ENCODE measurements at regions not wholly inside any gene's neighbourhood (a gene's known extent, or its start where the extent isn't known, plus 50 kb on each side); places are given as distances from the start of the nearest gene placed in this dataset.
"Not testable (repeated sequence)": the region's sequence is repeated elsewhere in the genome, so short reads cannot be mapped to it uniquely, and the experiment has no call there.

GRCh38 chr7:35971133-35971891 is 170.5 kb downstream of the SEPTIN7 start:
- Histone ChIP-seq H3K4me1 (ENCODE audit: control insufficient read depth, insufficient read depth, low read length) (no peaks in the 10 kb centered on the region), H3K4me3 (ENCODE audit: low read length) (peak overlapping the region; percentile 11), H3K9me3 (ENCODE audit: control insufficient read depth, low read length) (no peaks in the 10 kb centered on the region), H3K27ac (ENCODE audit: low read length) (no peak overlapping the region), H3K27me3 (ENCODE audit: control insufficient read depth, insufficient read depth) (no peaks in the 10 kb centered on the region)
- 35% methylated on average over 55 of the region's 55 CpGs for WGBS
- peak; percentile 77 to 84 for ATAC-seq
- DNase-seq = peak; percentile 41 to 80 (median 70)
- intact Hi-C loops (cut with DNase I) = loop anchor here in 2 of 4 donors (5.0 to 10.0 kb wide), 2 partner anchors 54 to 57 kb away; no protein-coding TSS in a partner anchor

GRCh38 chr7:35975851-35976454 is 175.1 kb downstream of the SEPTIN7 start:
- intact Hi-C loops (cut with DNase I) = loop anchor here in 2 of 4 donors (5.0 to 10.0 kb wide), 2 partner anchors 59 to 61 kb away; no protein-coding TSS in a partner anchor
- H3K27ac ChIP-seq (ENCODE audit: low read length) = no peak overlapping the region
- H3K4me1 ChIP-seq (ENCODE audit: control insufficient read depth, insufficient read depth, low read length) = no peaks in the 10 kb centered on the region
- ATAC-seq = peak; percentile 73 to 76
- H3K4me3 ChIP-seq (ENCODE audit: low read length) = no peak overlapping the region
- DNase-seq = no peak
- H3K27me3 ChIP-seq (ENCODE audit: control insufficient read depth, insufficient read depth) = no peaks in the 10 kb centered on the region
- H3K9me3 ChIP-seq (ENCODE audit: control insufficient read depth, low read length) = no peaks in the 10 kb centered on the region
- 0% methylated on average over 1 of the region's 1 CpG for WGBS

GRCh38 chr7:35978816-35979640 is 174.0 kb upstream of the EEPD1 start:
- DNase-seq; H3K9me3 ChIP-seq (ENCODE audit: control insufficient read depth, low read length); H3K4me1 ChIP-seq (ENCODE audit: control insufficient read depth, insufficient read depth, low read length); H3K4me3 ChIP-seq (ENCODE audit: low read length); H3K27ac ChIP-seq (ENCODE audit: low read length); H3K27me3 ChIP-seq (ENCODE audit: control insufficient read depth, insufficient read depth); ATAC-seq: not testable (repeated sequence)
- WGBS = 63% methylated on average over 8 of the region's 8 CpGs
- intact Hi-C loops (cut with DNase I) = loop anchor here in 2 of 4 donors (5.0 to 10.0 kb wide), 2 partner anchors 62 to 64 kb away; no protein-coding TSS in a partner anchor

- Histone ChIP-seq H3K27ac (ENCODE audit: low read length) (no peak overlapping the region), H3K9me3 (ENCODE audit: control insufficient read depth, low read length) (no peaks in the 10 kb centered on the region), H3K27me3 (ENCODE audit: control insufficient read depth, insufficient read depth) (no peaks in the 10 kb centered on the region), H3K4me3 (ENCODE audit: low read length) (no peak overlapping the region), H3K4me1 (ENCODE audit: control insufficient read depth, insufficient read depth, low read length) (no peaks in the 10 kb centered on the region)
- no peak for ATAC-seq
- intact Hi-C loops (cut with DNase I) = no loop called here
- DNase-seq = no peak
- WGBS = 92% methylated on average over 27 of the region's 27 CpGs
Measured at GRCh38 chr7:35982600-35982999, 170.5 kb upstream of the EEPD1 start.

- 91% methylated on average over 5 of the region's 5 CpGs for WGBS
- H3K4me3 ChIP-seq (ENCODE audit: low read length) = no peak overlapping the region
- no peaks in the 10 kb centered on the region for H3K9me3 ChIP-seq (ENCODE audit: control insufficient read depth, low read length)
- H3K27me3 ChIP-seq (ENCODE audit: control insufficient read depth, insufficient read depth) = no peaks in the 10 kb centered on the region
- DNase-seq (no peak), ATAC-seq (no peak)
- intact Hi-C loops (cut with DNase I) = loop anchor here in 1 of 4 donors (2.0 kb wide), 1 partner anchor 307 kb away; no protein-coding TSS in a partner anchor
- no peak overlapping the region for H3K27ac ChIP-seq (ENCODE audit: low read length)
- H3K4me1 ChIP-seq (ENCODE audit: control insufficient read depth, insufficient read depth, low read length) = no peaks in the 10 kb centered on the region
Measured at GRCh38 chr7:35983626-35984025, 169.4 kb upstream of the EEPD1 start.

GRCh38 chr7:35985126-35985754 is 167.8 kb upstream of the EEPD1 start:
- intact Hi-C loops (cut with DNase I) = loop anchor here (1.0 to 5.0 kb wide), 4 partner anchors 306 to 332 kb away; no protein-coding TSS in a partner anchor
- no peak overlapping the region for H3K27ac ChIP-seq (ENCODE audit: low read length)
- H3K27me3 ChIP-seq (ENCODE audit: control insufficient read depth, insufficient read depth) = no peaks in the 10 kb centered on the region
- DNase-seq (peak; percentile 83 to 93 (median 92)), ATAC-seq (peak; percentile 92 to 95)
- 19% methylated on average over 7 of the region's 7 CpGs for WGBS
- H3K4me3 ChIP-seq (ENCODE audit: low read length) = no peak overlapping the region
- H3K4me1 ChIP-seq (ENCODE audit: control insufficient read depth, insufficient read depth, low read length) = no peaks in the 10 kb centered on the region
- no peaks in the 10 kb centered on the region for H3K9me3 ChIP-seq (ENCODE audit: control insufficient read depth, low read length)

- DNase-seq (no peak), ATAC-seq (peak in 1 of 2 donors; percentile 7)
- Histone ChIP-seq H3K4me1 (ENCODE audit: control insufficient read depth, insufficient read depth, low read length) (no peaks in the 10 kb centered on the region), H3K27me3 (ENCODE audit: control insufficient read depth, insufficient read depth) (no peaks in the 10 kb centered on the region), H3K4me3 (ENCODE audit: low read length) (no peak overlapping the region), H3K9me3 (ENCODE audit: control insufficient read depth, low read length) (no peaks in the 10 kb centered on the region), H3K27ac (ENCODE audit: low read length) (no peak overlapping the region)
- intact Hi-C loops (cut with DNase I) = loop anchor here in 3 of 4 donors (5.0 kb wide), 2 partner anchors 305 to 330 kb away; no protein-coding TSS in a partner anchor
- 87% methylated on average over 6 of the region's 6 CpGs for WGBS
Measured at GRCh38 chr7:35987016-35987415, 166.0 kb upstream of the EEPD1 start.

- ATAC-seq (no peak), DNase-seq (no peak)
- H3K9me3 ChIP-seq (ENCODE audit: control insufficient read depth, low read length) = no peaks in the 10 kb centered on the region
- H3K27ac ChIP-seq (ENCODE audit: low read length) = no peak overlapping the region
- no peaks in the 10 kb centered on the region for H3K27me3 ChIP-seq (ENCODE audit: control insufficient read depth, insufficient read depth)
- H3K4me1 ChIP-seq (ENCODE audit: control insufficient read depth, insufficient read depth, low read length) = no peaks in the 10 kb centered on the region
- intact Hi-C loops (cut with DNase I) = loop anchor here in 3 of 4 donors (5.0 kb wide), 2 partner anchors 304 to 329 kb away; no protein-coding TSS in a partner anchor
- WGBS = 88% methylated on average over 5 of the region's 5 CpGs
- H3K4me3 ChIP-seq (ENCODE audit: low read length) = no peak overlapping the region
Measured at GRCh38 chr7:35988105-35988504, 164.9 kb upstream of the EEPD1 start.

- no peak overlapping the region for H3K27ac ChIP-seq (ENCODE audit: low read length)
- H3K27me3 ChIP-seq (ENCODE audit: control insufficient read depth, insufficient read depth) = no peaks in the 10 kb centered on the region
- intact Hi-C loops (cut with DNase I) = loop anchor here in 3 of 4 donors (5.0 kb wide), 2 partner anchors 303 to 328 kb away; no protein-coding TSS in a partner anchor
- DNase-seq (no peak), ATAC-seq (peak in 1 of 2 donors; percentile 52)
- 62% methylated on average over 6 of the region's 6 CpGs for WGBS
- no peak overlapping the region for H3K4me3 ChIP-seq (ENCODE audit: low read length)
- peaks cover 2% of the 10 kb centered on the region for H3K4me1 ChIP-seq (ENCODE audit: control insufficient read depth, insufficient read depth, low read length)
- no peaks in the 10 kb centered on the region for H3K9me3 ChIP-seq (ENCODE audit: control insufficient read depth, low read length)
Measured at GRCh38 chr7:35988818-35989217, 164.2 kb upstream of the EEPD1 start.

GRCh38 chr7:35991511-35992232 is 161.4 kb upstream of the EEPD1 start:
- Histone ChIP-seq H3K9me3 (ENCODE audit: control insufficient read depth, low read length) (no peaks in the 10 kb centered on the region), H3K27me3 (ENCODE audit: control insufficient read depth, insufficient read depth) (no peaks in the 10 kb centered on the region), H3K27ac (ENCODE audit: low read length) (no peak overlapping the region), H3K4me1 (ENCODE audit: control insufficient read depth, insufficient read depth, low read length) (peaks cover 3% of the 10 kb centered on the region), H3K4me3 (ENCODE audit: low read length) (no peak overlapping the region)
- DNase-seq (no peak), ATAC-seq (peak in 1 of 2 donors; percentile 83)
- intact Hi-C loops (cut with DNase I) = no loop called here
- 70% methylated on average over 6 of the region's 6 CpGs for WGBS
